K562 (cell line): ENCODE measurements at regions not wholly inside any gene's neighbourhood (a gene's known extent, or its start where the extent isn't known, plus 50 kb on each side); places are given as distances from the start of the nearest gene placed in this dataset.

ENCODE experiments used
- ATAC-seq: fragments of 200-7000 bp; cut with Tn5 transposase; 3 replicates; pipeline ENCODE4 v1.9.1; 2020; ENCODE audit warnings: moderate library complexity
- BruUV-seq: library from RNA; stranded (reverse); fragments of 400-500 nt; replicated peaks from 2 replicates; lab custom pipeline; 2021; lab: Mats Ljungman, UMichigan
- CTCF ChIA-PET: fragments of 300-600 bp; formaldehyde crosslinking; extraction: SDS; loops from one replicate; lab custom pipeline; 2021; ENCODE audit warnings: low intra/inter-chr PET ratio; lab: Yijun Ruan, JAX
- POLR2A ChIA-PET: fragments of 300-600, 350-650 bp; sonication (Branson Sonifier 250); formaldehyde crosslinking; extraction: SDS; loops from one replicate; lab custom pipeline; 2021; ENCODE audit warnings: antibody characterized with exemption, inconsistent platforms; lab: Yijun Ruan, JAX
- DNase-seq, 4 experiments: peaks; one replicate each; pipeline versions ENCODE4 v3.0.0 to v3.0.0-alpha.2; 2011 to 2018; ENCODE audit warnings: low spot score in 3 of 4, mixed read lengths in 3 of 4; ENCODE audit errors: extremely low read depth in 1 of 4
- FAIRE-seq: peaks from 2 replicates; lab custom pipeline; 2011; peaks lifted over from hg19 to GRCh38; lab: Jason Lieb, UNC
- H2AFZ ChIP-seq: 2 replicates; pipeline ENCODE4 v1.6.0; 2011; ENCODE audit warnings: low read depth, low read length, control low read depth, inconsistent platforms
- H3K27ac ChIP-seq: fragments of 200-600 bp; 3 replicates; pipeline ENCODE4 v1.8.0; 2011; ENCODE audit warnings: low read depth, mild to moderate bottlenecking, control low read depth, inconsistent platforms, low read length, moderate library complexity, mixed read lengths; ENCODE audit errors: extremely low read depth
- H3K27me3 ChIP-seq, 2 experiments: fragments of 300-600 bp in 1 of 2; 2 replicates in 1 of 2; 3 replicates in 1 of 2; pipeline versions ENCODE4 v1.6.0 to v1.8.0; 2011; ENCODE audit warnings: inconsistent platforms in 2 of 2, low read length in 2 of 2, mild to moderate bottlenecking in 1 of 2, mixed read lengths in 1 of 2, moderate library complexity in 1 of 2; ENCODE audit not compliant: control insufficient read depth in 2 of 2, insufficient read depth in 2 of 2
- H3K36me3 ChIP-seq: fragments of 300-600 bp; 3 replicates; pipeline ENCODE4 v1.8.0; 2011; ENCODE audit warnings: mild to moderate bottlenecking, low read length, inconsistent platforms; ENCODE audit not compliant: control insufficient read depth, insufficient read depth
- H3K4me1 ChIP-seq, 2 experiments: fragments of 200-600 bp in 1 of 2; replicated peaks in 1 of 2; 2 replicates in 1 of 2; 3 replicates in 1 of 2; pipeline versions ENCODE4 v1.5.1 to v1.8.0; 2011; ENCODE audit warnings: inconsistent platforms in 2 of 2, low read length in 2 of 2, mild to moderate bottlenecking in 1 of 2, mixed read lengths in 1 of 2, moderate library complexity in 1 of 2; ENCODE audit not compliant: control insufficient read depth in 2 of 2, insufficient read depth in 2 of 2
- H3K4me2 ChIP-seq: 2 replicates; pipeline ENCODE4 v1.6.1; 2011; ENCODE audit warnings: low read length, control low read depth, inconsistent platforms, mixed read lengths; ENCODE audit not compliant: insufficient read depth
- H3K4me3 ChIP-seq: fragments of 200-600 bp; sonication (generic), shearing (Covaris generic); 2 replicates; pipeline ENCODE4 v1.5.1; 2016; ENCODE audit warnings: control low read depth, inconsistent platforms
- H3K79me2 ChIP-seq: fragments of 200-600 bp; 3 replicates; pipeline ENCODE4 v1.8.0; 2011; ENCODE audit warnings: low read length, inconsistent platforms; ENCODE audit not compliant: control insufficient read depth, insufficient read depth
- H3K9ac ChIP-seq, 2 experiments: 2 replicates each; pipeline versions ENCODE4 v1.6.0 to v1.6.1; 2011; ENCODE audit warnings: low read depth in 2 of 2, low read length in 2 of 2, control low read depth in 1 of 2, inconsistent platforms in 1 of 2, mild to moderate bottlenecking in 1 of 2, mixed read lengths in 1 of 2; ENCODE audit not compliant: insufficient read depth in 1 of 2
- H3K9me1 ChIP-seq: one replicate; pipeline ENCODE4 v1.6.0; 2011; ENCODE audit warnings: inconsistent platforms, mild to moderate bottlenecking, low read length, moderate library complexity; ENCODE audit not compliant: control insufficient read depth, insufficient read depth
- H3K9me3 ChIP-seq: replicated peaks from 2 replicates; pipeline ENCODE4 v1.5.1; 2011; ENCODE audit warnings: low read depth, low read length, inconsistent platforms; ENCODE audit not compliant: control insufficient read depth, insufficient read depth
- H4K20me1 ChIP-seq: replicated peaks from 2 replicates; pipeline ENCODE4 v1.6.1; 2011; ENCODE audit warnings: low read length, inconsistent platforms, mixed read lengths; ENCODE audit not compliant: control insufficient read depth, insufficient read depth
- CHCHD3 ChIP-seq: fragments of 250-450 bp; sonication (Bioruptor Pico); IDR thresholded peaks from 2 replicates; pipeline ENCODE4 v2.1.2; 2022; ENCODE audit warnings: mild to moderate bottlenecking
- E2F5 ChIP-seq: sonication (generic); formaldehyde crosslinking; IDR thresholded peaks from 2 replicates; pipeline ENCODE4 v1.8.0; 2022; ENCODE audit warnings: mild to moderate bottlenecking, missing genetic modification reagents
- GABPB1 ChIP-seq: sonication (generic); formaldehyde crosslinking; IDR thresholded peaks from 2 replicates; pipeline ENCODE4 v1.8.0; 2022; ENCODE audit warnings: mild to moderate bottlenecking, missing genetic modification reagents
- NR2C1 ChIP-seq, 2 experiments: fragments of 450-650 bp; IDR thresholded peaks; 2 replicates each; pipeline ENCODE4 v1.6.1; 2017; ENCODE audit warnings: mild to moderate bottlenecking in 2 of 2, antibody characterized with exemption in 1 of 2, inconsistent platforms in 1 of 2, missing compliant biosample characterization in 1 of 2, missing genetic modification characterization in 1 of 2
- PCBP2 ChIP-seq: fragments of 200-400 bp; formaldehyde crosslinking; IDR thresholded peaks from 2 replicates; pipeline ENCODE4 v1.6.1; 2018; ENCODE audit warnings: low read length, low read depth, mild to moderate bottlenecking, moderate library complexity; ENCODE audit not compliant: poor library complexity, severe bottlenecking
- RCOR1 ChIP-seq, 2 experiments: IDR thresholded peaks; 2 replicates each; pipeline ENCODE4 v1.6.1; 2012; ENCODE audit warnings: low read depth in 2 of 2, low read length in 2 of 2, borderline replicate concordance in 1 of 2, improper control_type of control experiment in 1 of 2
- RFX7 ChIP-seq: fragments of 250-450 bp; sonication (Bioruptor Pico); IDR thresholded peaks from 2 replicates; pipeline ENCODE4 v1.5.1; 2021; ENCODE audit warnings: mild to moderate bottlenecking
- SMARCA4 ChIP-seq: fragments of 450-650 bp; IDR thresholded peaks from 2 replicates; pipeline ENCODE4 v1.6.1; 2016
- SOX6 ChIP-seq: fragments of 450-650 bp; IDR thresholded peaks from 2 replicates; pipeline ENCODE4 v1.6.1; 2014; ENCODE audit warnings: mild to moderate bottlenecking
- ZBTB7A ChIP-seq: IDR thresholded peaks from 2 replicates; pipeline ENCODE4 v1.6.1; 2011; ENCODE audit warnings: low read depth, mild to moderate bottlenecking, low read length, moderate library complexity, borderline replicate concordance; ENCODE audit not compliant: control insufficient read depth
- ZBTB8A ChIP-seq: fragments of 450-650 bp; IDR thresholded peaks from 2 replicates; pipeline ENCODE4 v1.6.1; 2018; ENCODE audit warnings: mild to moderate bottlenecking, moderate library complexity; ENCODE audit not compliant: partially characterized antibody
- WGBS: fragments of 100-300 bp; shearing (Covaris generic); methylation state at CpG from one replicate; pipeline ENCODE4 v1.1.6; 2016; ENCODE audit warnings: low coverage, mixed read lengths; ENCODE audit not compliant: insufficient coverage; ENCODE audit errors: missing lambda C conversion rate; 5-methylcytosine and 5-hydroxymethylcytosine counted together
- in situ Hi-C: fragments of 300-500 bp; cut with MboI; formaldehyde crosslinking; loops from 4 replicates; pipeline ENCODE4 v1.15.0; 2018; ENCODE audit warnings: inconsistent platforms, mixed read lengths
- intact Hi-C: fragments of 100-400 bp; cut with micrococcal nuclease; formaldehyde crosslinking; loops from 2 replicates; pipeline ENCODE4 v1.14.2; 2022
- TF ChIP-seq, protein P1 (sequence below): fragments of 250-450 bp; sonication (Bioruptor Pico); IDR thresholded peaks from 2 replicates; pipeline ENCODE4 v1.5.0; 2020; ENCODE audit warnings: mild to moderate bottlenecking, borderline replicate concordance
- TF ChIP-seq, protein P2 (sequence below): sonication (generic); formaldehyde crosslinking; IDR thresholded peaks from 2 replicates; pipeline ENCODE4 v1.9.0; 2022; ENCODE audit warnings: mild to moderate bottlenecking, missing genetic modification reagents

- TF ChIP-seq, protein P1, sequence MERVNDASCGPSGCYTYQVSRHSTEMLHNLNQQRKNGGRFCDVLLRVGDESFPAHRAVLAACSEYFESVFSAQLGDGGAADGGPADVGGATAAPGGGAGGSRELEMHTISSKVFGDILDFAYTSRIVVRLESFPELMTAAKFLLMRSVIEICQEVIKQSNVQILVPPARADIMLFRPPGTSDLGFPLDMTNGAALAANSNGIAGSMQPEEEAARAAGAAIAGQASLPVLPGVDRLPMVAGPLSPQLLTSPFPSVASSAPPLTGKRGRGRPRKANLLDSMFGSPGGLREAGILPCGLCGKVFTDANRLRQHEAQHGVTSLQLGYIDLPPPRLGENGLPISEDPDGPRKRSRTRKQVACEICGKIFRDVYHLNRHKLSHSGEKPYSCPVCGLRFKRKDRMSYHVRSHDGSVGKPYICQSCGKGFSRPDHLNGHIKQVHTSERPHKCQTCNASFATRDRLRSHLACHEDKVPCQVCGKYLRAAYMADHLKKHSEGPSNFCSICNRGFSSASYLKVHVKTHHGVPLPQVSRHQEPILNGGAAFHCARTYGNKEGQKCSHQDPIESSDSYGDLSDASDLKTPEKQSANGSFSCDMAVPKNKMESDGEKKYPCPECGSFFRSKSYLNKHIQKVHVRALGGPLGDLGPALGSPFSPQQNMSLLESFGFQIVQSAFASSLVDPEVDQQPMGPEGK (CRISPR knock-in tag) = no peak
- TF ChIP-seq ZBTB8A = no peak
- TF ChIP-seq CHCHD3 (CRISPR knock-in tag) = no peak
- no peak for TF ChIP-seq GABPB1
- no peak for TF ChIP-seq PCBP2
- no peak for TF ChIP-seq E2F5 (CRISPR knock-in tag)
Observed at GRCh38 chr14:43790681-43791080, 716.4 kb downstream of the FSCB start (continued).

- Histone ChIP-seq H3K9me1 (no peaks in the 10 kb centered on the region), H2AFZ (no peak overlapping the region), H3K79me2 (no peaks in the 10 kb centered on the region), H3K27me3 (no peaks in the 10 kb centered on the region), H3K9me3 (no peaks in the 10 kb centered on the region), H3K4me2 (no peak overlapping the region), H4K20me1 (no peaks in the 10 kb centered on the region), H3K4me3 (no peak overlapping the region), H3K9ac (no peak overlapping the region), H3K4me1 (no peaks in the 10 kb centered on the region), H3K36me3 (no peaks in the 10 kb centered on the region), H3K27ac (no peak overlapping the region)
- no peak for DNase-seq
- BruUV-seq = no TSS peak
- POLR2A ChIA-PET = no interaction called here
- CTCF ChIA-PET = no interaction called here
- TF ChIP-seq SOX6 = no peak
- no peak for TF ChIP-seq ZBTB7A
- no peak for TF ChIP-seq NR2C1 (IDR thresholded peaks at IDR 0.05)
- TF ChIP-seq NR2C1 (tag; IDR thresholded peaks at IDR 0.05) = no peak
- no peak for TF ChIP-seq RFX7 (CRISPR knock-in tag)
- TF ChIP-seq, protein P2, sequence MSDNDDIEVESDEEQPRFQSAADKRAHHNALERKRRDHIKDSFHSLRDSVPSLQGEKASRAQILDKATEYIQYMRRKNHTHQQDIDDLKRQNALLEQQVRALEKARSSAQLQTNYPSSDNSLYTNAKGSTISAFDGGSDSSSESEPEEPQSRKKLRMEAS = no peak
- TF ChIP-seq SMARCA4 = no peak
- no peak for TF ChIP-seq RCOR1 (IDR thresholded peaks at IDR 0.05; ENCODE audit: borderline replicate concordance in 1 of 2, low read depth in 2 of 2, low read length in 2 of 2)
- FAIRE-seq = no peak
- ATAC-seq = no peak
- intact Hi-C loops (no loop called here), in situ Hi-C loops (no loop called here)
- 0% methylated on average over 2 of the region's 2 CpGs for WGBS
Observed at GRCh38 chr14:43789458-43789857, 717.6 kb downstream of the FSCB start.
